C1 segment of cervical spinal cord (tissue), 14 donors: ENCODE measurements at regions not wholly inside any gene's neighbourhood (a gene's known extent, or its start where the extent isn't known, plus 50 kb on each side); places are given as distances from the start of the nearest gene placed in this dataset.

Source experiments
- DNase-seq, 14 donors: peaks; one replicate each; lab custom pipeline; 2025; lab: John Stamatoyannopoulos, UW

DNA sequence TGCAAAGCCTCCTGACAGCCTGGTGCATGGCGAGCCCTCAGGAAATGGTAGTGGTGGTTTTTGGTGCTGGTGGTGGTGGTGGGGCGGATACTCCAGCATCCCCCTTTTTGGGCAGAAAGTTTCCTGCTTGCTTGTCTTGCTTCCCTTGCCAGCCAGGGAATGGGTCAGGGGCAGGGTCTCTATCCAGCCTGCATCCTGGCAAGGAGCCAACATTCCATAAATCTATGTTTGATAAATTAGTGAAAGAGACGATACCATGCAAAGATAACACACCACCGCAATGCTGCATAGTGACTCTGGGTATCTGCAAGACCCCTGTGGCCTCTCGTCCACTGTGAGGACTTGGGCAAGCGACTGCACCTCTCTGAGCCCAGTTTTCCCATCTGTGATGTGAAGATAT, 246.2 kb downstream of the LRFN2 start:
- DNase-seq = peak in 1 of 14 donors; percentile 11

DNA sequence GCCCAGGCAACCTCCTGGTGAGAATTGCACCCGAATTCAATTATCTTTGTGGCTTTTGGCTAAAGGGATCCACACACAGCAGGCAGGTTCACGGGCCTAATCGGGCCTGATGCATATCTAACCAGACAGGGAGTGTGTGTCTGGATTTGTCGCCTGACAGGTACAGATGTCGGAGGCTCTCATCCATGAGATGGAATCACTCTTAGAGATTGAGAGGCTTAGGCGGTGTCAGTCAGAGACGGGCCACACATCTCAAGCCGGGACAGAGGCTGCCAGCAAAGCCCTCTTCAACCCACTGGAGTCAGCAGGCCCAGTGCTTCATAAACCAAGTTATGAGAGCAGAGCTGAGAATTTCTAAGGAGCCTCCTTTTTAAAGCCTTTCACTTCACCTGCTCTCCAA, 247.0 kb downstream of the LRFN2 start:
- DNase-seq = no peak

- DNase-seq = peak in 1 of 14 donors; percentile 90
Measured at GRCh38 chr6:40338306-40338705, 248.9 kb downstream of the LRFN2 start.

DNA sequence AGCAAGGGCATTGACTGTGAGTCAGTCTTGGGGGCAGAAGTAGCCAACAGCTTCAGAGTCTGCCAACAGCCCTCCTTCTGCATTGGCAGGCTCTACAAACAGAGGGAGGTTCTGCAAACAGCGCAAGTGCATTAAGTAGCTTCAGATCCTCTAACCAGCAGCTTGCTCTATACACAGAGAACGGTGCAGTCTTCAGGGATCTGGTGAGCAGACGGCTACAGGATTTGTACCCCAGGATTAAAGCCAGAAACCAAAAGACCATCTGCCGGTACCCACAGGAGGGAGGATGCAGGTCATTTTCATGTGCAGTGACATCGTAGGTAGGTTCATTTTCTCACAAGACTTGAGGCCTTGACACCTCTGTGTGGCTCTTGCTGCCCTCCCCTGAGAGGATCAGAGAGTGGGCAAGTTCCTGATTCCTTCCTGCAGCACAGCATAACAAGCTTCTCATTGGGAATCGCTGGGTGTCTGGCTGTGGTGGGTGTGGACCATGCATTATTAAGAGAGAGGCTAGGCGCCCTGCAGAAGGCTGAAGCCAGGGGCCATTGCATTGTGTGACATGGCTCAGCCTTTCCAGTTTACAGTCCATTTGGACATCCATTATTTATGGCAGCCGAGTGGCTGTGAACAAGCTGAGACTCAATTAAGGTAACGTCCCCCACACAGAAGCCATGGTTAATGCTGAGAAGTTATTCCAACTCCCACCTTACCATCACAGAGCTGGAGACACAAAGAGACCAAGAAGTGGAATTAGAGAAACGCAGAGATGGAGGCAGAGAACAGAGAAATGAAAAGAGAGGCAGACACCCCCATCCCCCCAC, 250.0 kb downstream of the LRFN2 start:
- DNase-seq = peak in 1 of 14 donors; percentile 94

DNA sequence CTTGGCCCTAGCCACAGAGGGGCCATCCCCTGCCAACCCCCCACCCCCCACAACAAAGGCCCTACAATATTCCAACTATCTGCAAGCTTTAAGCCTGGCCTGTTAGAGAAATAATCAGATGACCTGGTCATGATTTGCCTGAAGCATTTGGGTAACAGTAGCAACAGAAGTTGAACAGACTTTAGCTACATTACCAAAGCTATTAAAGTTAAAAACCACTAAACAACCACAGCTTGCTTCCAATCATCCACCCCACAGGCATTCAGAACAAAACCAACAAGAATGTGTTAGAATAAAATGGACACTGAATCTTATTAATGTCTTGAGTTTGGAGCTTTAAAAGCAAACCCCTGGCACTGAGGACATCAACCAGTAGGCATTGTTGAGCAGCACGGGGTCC, 250.9 kb downstream of the LRFN2 start:
- no peak for DNase-seq

- DNase-seq = no peak
Measured at GRCh38 chr6:40334496-40335270, 252.5 kb downstream of the LRFN2 start.

DNA sequence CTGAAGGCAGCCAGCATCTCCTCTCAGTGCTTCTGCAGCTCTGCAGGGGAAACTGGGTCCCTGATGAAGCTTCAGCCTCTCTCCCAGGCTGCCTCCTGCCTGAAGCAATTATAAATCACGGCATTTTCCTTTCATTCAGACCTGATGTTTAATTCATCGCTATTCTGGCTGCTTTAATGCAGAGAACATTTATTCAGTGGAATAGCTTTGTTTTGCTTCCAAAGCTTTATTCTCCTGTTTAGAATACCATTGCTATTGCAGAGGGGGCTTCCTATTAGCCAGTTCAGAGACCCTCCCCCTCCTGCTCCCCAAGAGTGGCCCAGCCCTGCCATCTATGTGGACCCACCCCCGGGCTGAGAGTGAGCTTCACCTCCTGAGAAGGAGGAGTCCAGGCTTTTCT, 255.6 kb downstream of the LRFN2 start:
- DNase-seq = no peak

DNA sequence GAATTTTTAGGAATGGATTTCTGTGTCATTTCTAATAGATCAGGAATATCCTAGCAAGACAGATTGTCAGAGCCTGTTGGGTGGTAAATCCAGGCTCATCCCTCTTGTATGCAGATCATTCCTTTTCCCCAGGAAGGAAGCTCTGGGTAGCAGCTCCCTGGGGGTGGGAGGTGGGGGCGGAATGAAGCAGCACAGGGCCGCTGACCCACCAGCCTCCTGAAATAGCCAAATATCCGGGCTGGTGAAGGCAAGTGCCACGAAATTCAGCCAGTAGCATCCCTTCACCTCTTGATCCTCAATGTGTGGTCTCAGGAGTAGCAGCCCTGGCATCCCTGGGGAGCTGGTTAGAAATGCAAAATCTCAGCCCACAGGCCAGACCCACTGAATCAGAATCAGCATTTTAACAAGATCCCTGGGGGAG, 256.9 kb downstream of the LRFN2 start:
- DNase-seq = no peak

DNA sequence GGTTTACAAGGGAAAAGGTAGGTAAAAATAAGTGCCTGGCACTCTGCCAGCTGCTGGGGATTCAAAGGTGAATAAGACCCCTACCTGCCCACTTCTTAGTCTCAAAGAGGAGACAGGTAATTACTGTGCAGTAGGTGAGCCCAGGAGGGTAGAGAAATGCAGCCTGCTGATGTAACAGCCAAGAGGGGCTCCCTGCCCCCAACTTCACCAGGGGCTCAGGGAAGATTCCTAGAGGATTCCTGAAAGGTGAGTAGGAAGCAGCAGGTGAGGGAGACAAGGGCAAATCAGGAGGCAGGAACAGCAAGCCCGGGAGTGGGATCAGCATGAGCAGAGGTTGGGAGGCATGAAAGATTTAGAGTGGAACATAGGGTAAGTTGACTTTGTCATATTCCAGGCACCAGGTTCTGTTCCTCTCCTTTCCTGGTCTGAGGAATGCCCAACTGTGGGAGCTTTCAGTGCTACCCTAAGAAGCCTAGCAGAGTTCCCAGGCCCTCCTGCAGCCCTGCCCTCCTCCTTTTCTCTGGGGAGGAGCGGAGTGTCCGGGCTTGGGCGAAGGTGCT, 258.1 kb downstream of the LRFN2 start:
- no peak for DNase-seq

DNA sequence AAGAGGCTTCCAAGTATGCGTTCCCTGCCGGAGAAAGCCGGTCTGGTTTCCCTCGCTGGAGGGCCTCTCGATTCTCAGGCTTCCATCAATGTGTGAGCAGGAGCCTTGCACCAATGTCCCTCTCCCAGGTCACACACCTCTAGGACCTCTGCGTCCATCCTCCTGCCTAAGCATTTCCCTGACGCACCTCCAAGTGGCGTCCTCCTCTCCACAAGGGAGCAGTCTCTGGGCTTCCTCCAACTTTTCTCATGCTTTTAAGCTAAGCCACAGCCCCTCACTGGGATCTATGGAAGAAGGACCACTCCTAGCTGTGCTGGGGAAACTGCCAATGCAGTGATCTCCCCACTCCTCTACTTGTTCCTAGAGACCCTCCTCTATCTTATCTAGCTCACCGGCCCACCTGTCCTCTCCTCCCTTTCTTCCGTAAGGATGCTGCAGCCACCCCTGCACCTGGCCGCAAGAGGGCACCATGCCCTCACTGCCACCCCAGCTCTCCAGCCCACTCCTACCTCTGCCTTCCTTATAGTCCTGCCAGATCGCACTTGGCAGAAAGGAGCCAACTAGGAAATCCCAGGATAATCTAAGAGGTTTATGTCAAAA, 258.7 kb downstream of the LRFN2 start:
- DNase-seq = peak in 1 of 14 donors; percentile 60

GRCh38 chr6:40326714-40327421, 260.3 kb downstream of the LRFN2 start:
- peak in 1 of 14 donors; percentile 10 for DNase-seq

DNA sequence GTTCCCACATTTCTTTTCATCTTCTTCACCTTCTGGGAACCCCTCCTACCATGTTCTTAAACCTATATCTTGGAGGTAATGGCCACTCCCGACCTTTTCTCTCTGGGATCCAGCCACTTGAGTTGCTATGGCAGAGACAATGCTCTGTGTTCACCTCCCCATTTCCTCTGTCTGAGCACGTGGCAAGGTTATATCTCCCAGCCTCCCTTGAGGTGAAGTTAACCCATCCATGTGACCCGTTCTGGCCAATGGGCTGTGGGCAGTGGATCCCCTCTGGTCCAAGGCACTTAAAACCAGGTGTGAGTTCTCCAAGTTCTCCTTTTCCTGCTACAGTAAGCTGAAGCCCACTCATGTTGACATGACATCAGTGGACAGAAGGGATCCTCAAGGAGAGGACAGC, 261.4 kb downstream of the LRFN2 start:
- no peak for DNase-seq

DNA sequence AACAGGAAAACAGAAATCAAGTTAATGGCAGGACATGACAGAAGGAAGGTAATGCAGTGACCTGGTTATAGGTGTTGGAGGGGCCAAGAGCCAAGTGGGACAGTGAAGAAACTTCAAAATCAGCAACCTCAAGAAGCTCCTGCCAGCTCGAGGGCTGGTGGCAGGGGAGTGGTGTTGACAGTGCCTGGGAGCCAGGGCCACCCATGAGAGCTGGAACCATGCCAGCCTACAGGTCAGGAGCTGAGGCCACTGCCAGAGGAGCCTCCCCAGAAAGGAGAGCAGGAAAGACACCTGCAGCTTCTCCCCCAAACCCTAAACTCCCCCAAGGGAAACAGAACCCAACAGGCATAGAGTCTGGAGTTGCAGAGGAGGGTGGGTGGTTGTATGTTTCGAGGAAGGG, 262.1 kb downstream of the LRFN2 start:
- DNase-seq = no peak

GRCh38 chr6:40323881-40324634, 263.1 kb downstream of the LRFN2 start:
- DNase-seq = no peak

DNA sequence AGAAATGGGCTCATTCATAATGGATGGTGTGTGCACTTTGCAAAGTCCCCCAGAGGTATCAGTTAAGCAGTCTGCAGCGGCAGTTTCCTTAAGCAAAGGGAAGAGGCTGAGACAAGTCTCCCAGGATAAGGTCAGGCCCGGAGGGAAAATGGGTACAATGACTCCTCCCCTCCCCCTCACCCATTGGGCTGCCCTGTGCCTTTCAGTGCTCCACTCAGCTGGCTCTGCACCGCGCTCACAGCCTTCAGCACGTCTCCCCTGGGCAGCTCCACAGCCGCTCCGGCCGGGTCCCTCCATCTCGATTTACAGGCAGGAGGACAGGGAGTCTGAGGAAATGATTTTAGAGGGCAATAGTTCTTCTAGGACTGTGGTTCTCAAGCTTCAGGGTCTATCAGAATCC, 264.8 kb downstream of the LRFN2 start:
- no peak for DNase-seq

DNA sequence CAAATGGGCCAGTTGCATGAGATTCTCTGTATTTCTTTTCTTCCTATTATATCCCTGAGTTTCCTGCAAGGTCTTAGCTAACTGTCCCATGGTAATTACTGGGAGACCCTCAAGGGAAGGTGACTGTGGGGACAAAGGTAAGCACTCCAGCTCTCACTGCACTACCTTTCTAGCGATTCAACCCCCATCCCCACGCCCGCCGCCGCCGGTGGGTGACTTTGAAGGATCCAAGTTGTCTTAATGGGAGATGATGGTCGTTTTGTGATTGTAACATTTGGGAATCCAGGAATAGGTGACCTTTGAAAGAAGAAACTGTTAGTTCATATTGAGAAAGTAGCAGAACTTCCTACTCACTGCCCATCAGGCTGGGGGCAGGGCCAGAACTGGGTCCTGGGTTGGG, 265.5 kb downstream of the LRFN2 start:
- DNase-seq = no peak

- DNase-seq = no peak
Measured at GRCh38 chr6:40320947-40321346, 266.2 kb downstream of the LRFN2 start.

DNA sequence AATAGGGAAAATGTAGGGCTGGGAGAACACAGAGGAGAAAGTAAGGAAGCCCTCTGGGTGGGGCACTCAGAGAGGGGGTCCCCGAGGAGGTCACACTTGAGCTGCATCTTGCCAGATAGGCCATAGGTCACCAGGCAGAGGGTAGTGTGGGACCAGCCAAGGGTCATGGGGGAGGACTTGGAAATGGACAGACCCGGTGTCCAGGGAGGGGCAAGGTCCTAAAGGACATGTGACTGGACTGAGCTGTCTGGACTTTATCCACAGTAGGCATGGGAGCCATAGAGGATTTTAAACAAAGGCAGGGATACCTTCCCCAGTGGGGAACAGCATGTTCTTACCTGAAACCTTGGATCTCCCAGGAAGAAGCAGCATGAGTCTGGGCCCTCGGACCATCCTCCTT, 266.7 kb downstream of the LRFN2 start:
- DNase-seq = no peak

- no peak for DNase-seq
Measured at GRCh38 chr6:40319124-40319523, 268.0 kb downstream of the LRFN2 start.

DNA sequence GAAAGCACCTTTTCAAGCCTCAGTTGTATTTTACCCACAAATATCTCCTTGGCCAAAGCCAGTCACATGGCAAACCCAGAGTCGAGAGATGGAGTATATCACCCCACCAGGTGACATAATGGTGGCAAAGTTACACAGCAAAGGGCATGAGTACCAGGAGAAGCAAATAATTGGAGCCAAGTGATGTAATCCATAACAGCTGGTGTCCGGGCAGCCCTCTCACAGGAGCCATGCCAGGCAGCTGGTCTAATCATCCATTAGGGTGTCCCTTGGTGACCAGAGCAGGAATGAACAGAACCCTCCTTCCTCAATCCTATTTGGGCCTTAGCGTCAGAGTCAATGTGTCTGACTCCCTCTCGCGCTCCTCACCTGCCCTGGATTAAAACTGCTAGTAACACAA, 272.1 kb downstream of the LRFN2 start:
- DNase-seq = peak in 1 of 14 donors; percentile 27

DNA sequence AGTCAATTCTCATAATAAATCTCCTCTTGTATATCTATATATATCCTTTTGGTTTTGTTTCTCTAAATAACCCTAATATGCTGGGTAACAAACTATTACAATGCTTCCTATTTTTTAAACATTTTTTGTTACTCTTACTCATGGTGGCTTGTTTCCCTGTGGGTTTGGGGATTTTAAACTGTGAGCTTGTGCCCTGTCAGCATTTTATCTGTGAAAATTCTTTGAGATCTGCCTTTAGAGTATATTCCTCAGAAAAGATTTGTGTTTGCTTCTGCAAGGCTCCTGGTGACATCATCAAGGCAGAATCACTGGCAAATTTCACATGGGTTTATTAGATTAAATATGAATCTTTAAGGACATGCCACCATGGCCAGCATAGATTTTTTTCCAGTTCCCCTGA, 273.6 kb downstream of the LRFN2 start:
- DNase-seq = no peak
